D721Med (cell line): ENCODE measurements at regions not wholly inside any gene's neighbourhood (a gene's known extent, or its start where the extent isn't known, plus 50 kb on each side); places are given as distances from the start of the nearest gene placed in this dataset.

Experiments used
- DNase-seq: peaks from one replicate; pipeline ENCODE4 v3.0.0; 2011; ENCODE audit warnings: low spot score; ENCODE audit not compliant: insufficient read length
- FAIRE-seq: peaks from 2 replicates; lab custom pipeline; 2011; peaks lifted over from hg19 to GRCh38; lab: Jason Lieb, UNC
- TF ChIP-seq, protein P1 (sequence below): IDR thresholded peaks from 2 replicates; pipeline ENCODE4 v1.5.1; 2012; ENCODE audit warnings: mild to moderate bottlenecking, control low read depth; ENCODE audit not compliant: insufficient read depth; ENCODE audit errors: missing control alignments

GRCh38 chr12:77492536-77492935 lies 338.2 kb upstream of the NAV3 start:
- TF ChIP-seq, protein P1, sequence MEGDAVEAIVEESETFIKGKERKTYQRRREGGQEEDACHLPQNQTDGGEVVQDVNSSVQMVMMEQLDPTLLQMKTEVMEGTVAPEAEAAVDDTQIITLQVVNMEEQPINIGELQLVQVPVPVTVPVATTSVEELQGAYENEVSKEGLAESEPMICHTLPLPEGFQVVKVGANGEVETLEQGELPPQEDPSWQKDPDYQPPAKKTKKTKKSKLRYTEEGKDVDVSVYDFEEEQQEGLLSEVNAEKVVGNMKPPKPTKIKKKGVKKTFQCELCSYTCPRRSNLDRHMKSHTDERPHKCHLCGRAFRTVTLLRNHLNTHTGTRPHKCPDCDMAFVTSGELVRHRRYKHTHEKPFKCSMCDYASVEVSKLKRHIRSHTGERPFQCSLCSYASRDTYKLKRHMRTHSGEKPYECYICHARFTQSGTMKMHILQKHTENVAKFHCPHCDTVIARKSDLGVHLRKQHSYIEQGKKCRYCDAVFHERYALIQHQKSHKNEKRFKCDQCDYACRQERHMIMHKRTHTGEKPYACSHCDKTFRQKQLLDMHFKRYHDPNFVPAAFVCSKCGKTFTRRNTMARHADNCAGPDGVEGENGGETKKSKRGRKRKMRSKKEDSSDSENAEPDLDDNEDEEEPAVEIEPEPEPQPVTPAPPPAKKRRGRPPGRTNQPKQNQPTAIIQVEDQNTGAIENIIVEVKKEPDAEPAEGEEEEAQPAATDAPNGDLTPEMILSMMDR, result no peak
- DNase-seq (no peak), FAIRE-seq (no peak)

DNA sequence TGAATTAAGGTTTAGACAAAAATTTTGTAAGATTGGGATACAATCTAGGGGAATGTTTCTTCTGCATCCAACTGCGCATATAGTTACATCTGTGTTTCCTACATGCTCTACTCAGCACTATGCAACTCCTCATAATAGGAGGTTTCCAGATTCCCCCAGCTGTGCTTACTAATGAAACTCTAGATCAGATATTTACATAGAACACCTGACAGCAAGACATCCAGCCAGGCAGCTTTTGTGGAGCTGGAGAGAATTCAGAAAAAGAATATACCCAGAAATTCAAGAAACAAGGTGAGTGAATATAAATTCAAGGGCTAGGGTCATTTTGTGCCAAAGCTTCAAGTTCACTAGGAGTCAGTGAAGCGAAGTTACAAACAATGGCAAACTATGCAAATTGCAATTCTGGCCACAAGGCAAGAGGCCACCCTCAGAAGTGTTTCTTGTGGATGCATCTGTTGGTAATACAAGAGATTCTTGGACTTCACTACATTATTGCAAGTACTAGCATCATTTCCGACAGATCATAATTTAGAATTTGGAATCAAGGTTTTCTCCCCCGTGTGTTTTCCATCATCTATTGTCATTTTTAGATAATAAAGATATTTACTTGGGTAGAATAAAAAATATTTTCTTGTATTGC lies 341.2 kb upstream of the NAV3 start:
- DNase-seq, result no peak

DNA sequence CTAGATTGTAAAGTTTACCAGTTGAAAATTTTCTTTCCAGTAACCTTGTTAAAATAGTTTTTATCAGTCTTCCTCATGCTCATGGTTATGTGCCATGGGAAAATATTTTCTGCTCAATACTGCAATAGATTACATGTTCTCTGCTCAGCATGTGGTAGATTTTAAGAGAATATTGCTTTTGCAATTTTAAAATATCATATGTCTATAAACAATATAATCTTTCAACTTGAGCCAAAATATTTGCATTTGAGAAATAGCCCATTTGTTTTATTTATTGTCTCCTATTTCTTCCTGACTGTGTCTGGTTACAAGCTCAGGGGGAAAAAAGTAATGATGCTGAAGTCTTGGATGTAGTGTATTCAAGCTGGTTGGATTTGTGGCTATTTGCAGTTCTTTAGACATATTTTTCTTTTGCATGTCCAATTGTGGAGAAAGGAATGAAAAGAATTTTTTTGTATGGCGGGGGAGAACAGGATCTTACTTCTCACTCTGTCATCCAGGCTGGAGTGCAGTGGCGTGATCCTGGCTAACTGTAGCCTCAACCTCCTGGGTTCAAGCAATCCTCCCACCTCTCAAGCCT lies 342.6 kb upstream of the NAV3 start:
- TF ChIP-seq, protein P1, result no peak
- no peak for FAIRE-seq

More for the DNA sequence above, 341.2 kb upstream of the NAV3 start:
- FAIRE-seq, result no peak
- TF ChIP-seq, protein P1, result no peak

DNA sequence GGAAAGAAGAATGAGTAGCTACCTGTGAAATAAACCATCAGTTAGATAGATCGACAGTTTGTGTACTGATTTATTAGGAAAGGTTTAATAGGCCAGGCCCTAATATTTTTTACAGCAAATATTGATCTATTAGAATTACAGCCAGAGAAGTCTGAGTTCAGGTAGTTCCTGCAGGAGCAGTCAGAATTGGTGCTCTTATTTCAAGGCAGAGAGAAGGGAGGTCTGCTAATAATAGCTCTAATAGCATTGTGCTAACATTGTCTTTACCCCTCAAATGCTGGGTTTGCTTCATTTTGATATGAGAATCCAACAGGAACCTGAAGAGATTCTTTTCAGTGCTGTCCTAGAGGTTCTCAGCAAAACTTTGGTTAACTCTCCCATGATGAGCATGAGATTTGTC lies 343.8 kb upstream of the NAV3 start:
- DNase-seq (no peak), FAIRE-seq (peak; percentile 68)
- TF ChIP-seq, protein P1, result no peak

More for the DNA sequence above, 342.6 kb upstream of the NAV3 start:
- DNase-seq, result no peak

- no peak for DNase-seq
- TF ChIP-seq, protein P1, result no peak
- peak; percentile 21 for FAIRE-seq
Observed at GRCh38 chr12:77485961-77486854, 344.5 kb upstream of the NAV3 start.

GRCh38 chr12:77481687-77482086 lies 349.0 kb upstream of the NAV3 start:
- DNase-seq (no peak), FAIRE-seq (no peak)
- TF ChIP-seq, protein P1, result no peak
